ENCODE measurements at regions not wholly inside any gene's neighbourhood (a gene's known extent, or its start where the extent isn't known, plus 50 kb on each side); places are given as distances from the start of the nearest gene placed in this dataset.

GRCh38 chr14:96660123-96660522 is 137.1 kb upstream of the VRK1 start:
- no peak for TF ChIP-seq MYNN (tag by site-specific recombination; IDR thresholded peaks at IDR 0.05; ENCODE audit: borderline replicate concordance)
- no peak for TF ChIP-seq CTCF (tag by site-specific recombination; IDR thresholded peaks at IDR 0.05)
- TF ChIP-seq ZNF214 (tag by site-specific recombination; IDR thresholded peaks at IDR 0.05; ENCODE audit: borderline replicate concordance), result no peak
- no peak for TF ChIP-seq ATF2 (tag by site-specific recombination; IDR thresholded peaks at IDR 0.05; ENCODE audit: low read depth)
- no peak for TF ChIP-seq ZNF629 (tag by site-specific recombination; IDR thresholded peaks at IDR 0.05)
- TF ChIP-seq ZNF521 (tag by site-specific recombination; IDR thresholded peaks at IDR 0.05), result no peak
- no peak for TF ChIP-seq ZNF174 (tag by site-specific recombination; IDR thresholded peaks at IDR 0.05)
- TF ChIP-seq ZNF510 (tag by site-specific recombination; IDR thresholded peaks at IDR 0.05; ENCODE audit: insufficient replicate concordance), result no peak
- TF ChIP-seq ZNF138 (tag by site-specific recombination; IDR thresholded peaks at IDR 0.05; ENCODE audit: borderline replicate concordance), result no peak
- no peak for TF ChIP-seq PRDM4 (tag by site-specific recombination; IDR thresholded peaks at IDR 0.05)
- TF ChIP-seq KLF10 (tag by site-specific recombination; IDR thresholded peaks at IDR 0.05), result no peak
- TF ChIP-seq ZBTB1 (tag by site-specific recombination; IDR thresholded peaks at IDR 0.05), result no peak
